HUDEP-2 (cell line): ENCODE measurements at regions not wholly inside any gene's neighbourhood (a gene's known extent, or its start where the extent isn't known, plus 50 kb on each side); places are given as distances from the start of the nearest gene placed in this dataset.

Experiments used
- DNase-seq, 76 experiments: peaks; one replicate each; lab custom pipeline; 2025; ENCODE audit not compliant: unreplicated experiment in 76 of 76; lab: John Stamatoyannopoulos, UW

GRCh38 chr4:100574607-100575006, 56.8 kb upstream of the EMCN start:
- no peak for DNase-seq

GRCh38 chr4:100569196-100569595, 51.4 kb upstream of the EMCN start:
- no peak for DNase-seq
